SHP77 (cell line): ENCODE measurements at regions not wholly inside any gene's neighbourhood (a gene's known extent, or its start where the extent isn't known, plus 50 kb on each side); places are given as distances from the start of the nearest gene placed in this dataset.
"Not testable (repeated sequence)": the region's sequence is repeated elsewhere in the genome, so short reads cannot be mapped to it uniquely, and the experiment has no call there.

Experiments used
- DNase-seq, 2 experiments: peaks; one replicate each; lab custom pipeline; 2025; lab: John Stamatoyannopoulos, UW

- DNase-seq, result no peak
Measured at GRCh38 chr2:138218397-138218796, 254.1 kb downstream of the HNMT start.

- DNase-seq, result no peak
Measured at GRCh38 chr2:138219961-138220360, 255.7 kb downstream of the HNMT start.

- DNase-seq, result no peak
Measured at GRCh38 chr2:138221358-138221757, 257.1 kb downstream of the HNMT start.

DNA sequence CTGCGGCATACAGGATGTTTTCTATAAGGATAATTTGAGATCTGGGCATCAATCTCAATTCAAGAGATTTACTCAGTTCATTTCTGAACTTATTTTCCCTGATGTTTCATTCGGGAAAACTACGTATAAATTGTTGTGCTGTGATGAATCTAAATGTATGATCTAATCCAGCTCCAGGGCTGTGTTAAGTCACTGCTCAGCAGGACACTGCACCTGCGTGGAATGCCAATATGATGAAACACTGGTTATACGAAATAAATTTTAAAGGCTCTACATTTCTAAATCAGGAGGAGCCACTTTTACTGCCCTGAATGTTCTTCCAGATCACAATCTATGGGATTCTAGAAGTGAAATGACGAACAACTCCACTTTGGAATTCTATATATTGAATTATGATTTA lies 259.0 kb downstream of the HNMT start:
- DNase-seq, result no peak

DNA sequence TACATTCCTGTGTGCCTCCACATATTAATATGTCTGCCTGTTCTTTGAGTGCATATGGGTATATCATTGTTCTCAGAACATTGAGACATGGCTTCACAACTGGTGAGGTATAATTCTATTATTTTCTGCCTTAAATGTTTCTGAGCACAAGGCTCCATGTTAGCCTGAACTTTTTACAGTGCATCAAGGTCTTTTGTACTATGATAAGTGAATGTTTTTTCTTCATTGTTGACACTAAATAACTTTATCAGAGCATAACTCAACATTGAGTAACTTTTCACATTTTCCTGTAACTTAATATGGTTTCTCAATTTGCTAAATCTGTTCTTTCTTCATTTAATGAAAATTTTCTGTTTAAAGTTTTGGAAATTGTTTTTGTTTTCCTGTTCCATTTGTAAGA lies 262.9 kb downstream of the HNMT start:
- no peak for DNase-seq

DNA sequence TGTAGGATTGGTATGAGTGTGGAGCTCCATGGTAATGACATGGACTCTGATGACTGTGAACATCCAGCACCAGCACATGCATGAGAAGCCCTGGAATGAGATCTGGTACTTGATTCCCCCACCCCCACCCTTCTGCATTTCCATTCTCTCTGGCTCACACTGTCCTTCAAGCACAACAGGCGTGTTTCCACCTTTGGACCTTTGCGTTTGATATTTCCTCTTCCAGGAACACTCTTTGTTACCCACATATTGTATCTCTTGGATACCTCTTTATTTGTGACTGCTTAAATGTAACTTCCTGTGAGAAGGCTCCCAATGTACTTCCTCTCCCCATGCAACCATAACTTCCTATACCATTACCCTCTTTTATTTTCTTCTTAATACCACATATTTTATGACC lies 263.8 kb downstream of the HNMT start:
- DNase-seq, result no peak

GRCh38 chr2:138234265-138234664 lies 267.3 kb upstream of the SPOPL start:
- DNase-seq, result no peak

GRCh38 chr2:138235041-138235440 lies 266.5 kb upstream of the SPOPL start:
- DNase-seq, result no peak

- DNase-seq, result no peak
Measured at GRCh38 chr2:138236142-138236541, 265.4 kb upstream of the SPOPL start.

- DNase-seq, result no peak
Measured at GRCh38 chr2:138237667-138238384, 263.7 kb upstream of the SPOPL start.

- DNase-seq, result no peak
Measured at GRCh38 chr2:138238908-138239307, 262.7 kb upstream of the SPOPL start.

DNA sequence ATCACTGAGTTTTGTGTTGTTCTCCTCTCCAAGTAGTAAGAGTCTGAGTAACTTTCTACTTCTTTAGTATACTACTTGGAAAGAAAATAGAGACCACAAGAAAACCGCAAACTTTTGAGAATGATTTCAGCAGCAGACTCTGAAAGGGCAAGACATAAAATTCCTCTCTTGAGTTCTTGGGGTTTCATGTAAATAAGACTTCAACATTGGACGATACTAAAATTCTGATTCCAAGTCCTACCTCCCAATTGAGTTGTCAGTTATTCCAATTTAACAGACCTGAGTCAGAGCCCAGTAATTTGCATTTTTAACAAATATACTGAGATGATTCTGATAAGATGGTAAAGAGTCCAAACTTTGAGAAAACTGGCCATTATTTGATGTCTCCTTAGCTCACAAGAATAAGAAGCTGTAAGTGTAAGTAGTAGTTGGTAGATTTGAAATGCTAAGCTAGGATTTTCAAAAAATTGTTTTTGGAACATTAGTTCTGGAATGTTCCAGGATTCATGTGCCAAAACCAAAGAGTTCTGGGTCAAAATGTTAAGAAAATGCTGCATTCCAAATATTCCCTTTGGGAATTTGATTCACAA lies 261.6 kb upstream of the SPOPL start:
- no peak for DNase-seq

DNA sequence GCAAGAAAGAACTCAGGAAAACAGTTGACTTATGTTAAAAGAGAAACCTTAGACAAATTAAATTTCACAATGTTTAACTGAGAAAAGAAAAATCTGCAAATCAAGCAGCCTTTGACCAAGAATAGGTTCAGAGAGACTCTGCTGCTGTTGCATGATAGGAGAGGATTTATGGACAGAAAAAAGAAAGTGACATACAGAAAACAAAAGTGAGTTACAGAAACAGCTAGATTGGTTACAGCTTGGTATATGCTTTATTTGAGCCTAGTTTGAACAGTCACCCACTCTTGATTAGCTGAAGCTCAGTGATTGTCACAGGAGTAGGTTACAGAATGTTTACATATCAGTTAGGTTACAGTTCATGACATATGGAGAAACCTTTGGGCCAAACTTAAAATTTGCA lies 258.2 kb upstream of the SPOPL start:
- no peak for DNase-seq

DNA sequence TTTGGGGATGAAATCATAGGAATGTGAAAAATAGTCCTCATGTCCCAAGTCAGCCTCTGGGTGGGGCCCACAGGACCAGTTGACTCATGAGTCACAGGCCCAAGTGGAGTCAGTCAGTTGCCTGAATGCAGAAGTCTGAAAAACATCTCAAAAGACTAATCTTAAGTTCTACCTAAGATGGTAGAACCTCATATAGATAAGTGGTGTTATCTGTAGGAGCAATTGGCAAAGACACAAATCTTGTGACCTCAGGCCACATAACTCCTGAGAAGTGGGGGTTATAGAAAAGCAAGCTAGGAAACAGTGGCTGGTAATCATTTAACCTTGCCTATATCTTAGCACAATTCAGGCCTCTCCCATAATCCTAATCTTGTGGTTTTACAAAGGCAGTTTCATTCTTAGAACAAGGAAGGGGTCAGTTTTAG lies 257.1 kb upstream of the SPOPL start:
- DNase-seq, result no peak

DNA sequence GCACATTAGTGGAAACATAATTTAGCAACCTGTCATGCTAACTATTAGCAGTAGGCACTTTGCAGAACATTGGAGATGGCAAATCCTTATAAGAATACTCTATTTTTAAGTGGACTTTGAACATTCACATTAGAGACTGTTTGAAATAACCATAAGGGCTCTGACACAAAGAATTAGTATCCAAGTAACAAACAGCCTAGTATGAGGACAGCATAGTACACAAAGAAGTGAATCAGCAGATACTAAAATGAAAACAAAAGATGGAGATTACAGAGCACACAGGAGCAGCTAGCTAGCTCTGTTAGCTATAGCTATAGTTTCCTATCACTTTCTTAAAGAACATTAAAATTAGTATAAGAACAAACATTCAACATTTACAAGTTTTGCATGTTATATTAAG lies 256.3 kb upstream of the SPOPL start:
- no peak for DNase-seq

DNA sequence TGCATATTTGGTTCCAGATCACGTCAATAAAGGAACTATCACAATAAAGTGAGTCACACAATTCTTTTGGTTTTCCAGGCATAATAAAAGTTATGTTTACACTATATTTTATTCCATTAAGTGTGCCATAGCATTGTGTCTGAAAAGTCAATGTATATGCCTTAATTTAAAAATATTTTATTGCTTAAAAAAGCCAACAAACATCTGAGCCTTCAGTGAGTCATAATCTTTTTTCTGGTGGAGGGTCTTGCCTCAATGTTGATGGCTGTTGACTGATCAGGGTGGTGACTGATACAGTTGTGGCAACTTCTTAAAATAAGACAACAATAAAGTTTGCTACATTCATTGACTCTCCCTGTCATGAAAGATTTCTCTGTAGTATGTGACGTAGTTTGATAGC lies 254.3 kb upstream of the SPOPL start:
- DNase-seq, result no peak

GRCh38 chr2:138249207-138249606 lies 252.4 kb upstream of the SPOPL start:
- DNase-seq, result no peak

- not testable (repeated sequence) for DNase-seq
Measured at GRCh38 chr2:138250843-138251320, 250.7 kb upstream of the SPOPL start.

- DNase-seq, result no peak
Measured at GRCh38 chr2:138252587-138252986, 249.0 kb upstream of the SPOPL start.

DNA sequence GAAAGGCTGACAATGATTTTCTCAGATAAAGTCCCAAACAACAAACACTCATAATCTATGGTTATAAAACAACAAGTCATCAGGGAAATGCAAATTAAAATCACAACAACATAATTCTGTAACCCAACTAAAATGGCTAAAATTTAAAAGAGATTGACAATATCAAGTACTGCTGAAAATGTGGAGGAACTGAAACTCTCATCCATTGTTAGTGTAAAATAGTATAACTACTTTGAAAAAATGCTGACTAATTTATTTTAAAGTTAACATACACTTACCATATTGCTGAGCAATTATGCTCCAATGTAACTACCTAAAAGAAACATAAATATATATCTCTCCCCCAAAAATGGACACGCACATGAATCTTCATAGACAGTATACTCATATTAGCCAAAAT lies 245.9 kb upstream of the SPOPL start:
- DNase-seq, result no peak

GRCh38 chr2:138267161-138267901 lies 234.2 kb upstream of the SPOPL start:
- no peak for DNase-seq

DNA sequence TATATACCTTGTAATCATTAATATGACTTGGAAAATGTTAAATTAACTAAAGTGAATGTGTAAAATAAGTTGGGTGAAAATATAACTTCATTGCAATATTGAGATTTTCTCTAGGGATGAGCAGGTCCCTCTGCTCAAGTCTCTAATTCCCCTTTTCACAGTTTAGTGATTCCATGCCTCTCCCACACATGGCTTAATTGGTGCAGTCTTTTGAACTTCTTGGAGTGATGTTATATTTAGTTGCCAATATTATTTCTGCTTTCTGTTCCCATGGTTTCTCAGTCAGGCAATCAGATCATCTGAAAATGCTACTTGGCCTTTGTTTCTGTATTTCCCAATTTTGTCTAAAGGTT lies 233.7 kb upstream of the SPOPL start:
- no peak for DNase-seq

DNA sequence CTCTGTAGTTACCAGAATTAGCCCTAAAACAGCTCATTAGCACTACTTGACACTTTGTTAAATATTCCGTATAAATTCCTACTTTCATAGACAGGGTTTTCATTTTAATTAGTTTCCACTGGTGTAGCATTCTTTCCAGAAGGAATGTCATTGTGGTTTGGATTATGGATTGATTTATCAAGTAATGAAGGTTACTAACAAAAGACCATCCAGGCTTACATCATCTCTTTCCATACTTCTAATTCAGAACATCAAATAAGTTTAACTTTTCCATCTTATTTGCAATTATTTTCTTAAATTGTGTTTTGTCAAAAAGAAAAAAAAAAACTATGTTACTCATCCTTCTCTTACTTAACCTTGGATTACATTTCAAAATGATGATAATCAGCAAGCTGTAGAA lies 231.8 kb upstream of the SPOPL start:
- DNase-seq, result no peak
